Nephron progenitor cell (in vitro differentiated cells): ENCODE measurements at regions not wholly inside any gene's neighbourhood (a gene's known extent, or its start where the extent isn't known, plus 50 kb on each side); places are given as distances from the start of the nearest gene placed in this dataset.

Source experiments
- DNase-seq: peaks from one replicate; pipeline ENCODE4 v3.0.0; 2021
- H3K27ac Mint-ChIP-seq: 2 replicates; pipeline ENCODE4 v1.8.0; 2021; ENCODE audit warnings: mild to moderate bottlenecking, moderate library complexity, mixed read lengths
- H3K27me3 Mint-ChIP-seq: 2 replicates; pipeline ENCODE4 v1.8.0; 2021; ENCODE audit warnings: mild to moderate bottlenecking, low read depth, mixed read lengths; ENCODE audit not compliant: poor library complexity
- H3K36me3 Mint-ChIP-seq: 2 replicates; pipeline ENCODE4 v1.8.0; 2021; ENCODE audit warnings: low read depth, mixed read lengths
- H3K4me1 Mint-ChIP-seq: 2 replicates; pipeline ENCODE4 v1.8.0; 2021; ENCODE audit warnings: mixed read lengths
- H3K4me3 Mint-ChIP-seq: 2 replicates; pipeline ENCODE4 v1.8.0; 2021; ENCODE audit warnings: mild to moderate bottlenecking, moderate library complexity, mixed read lengths
- H3K9me3 Mint-ChIP-seq: 2 replicates; pipeline ENCODE4 v1.8.0; 2021; ENCODE audit warnings: mild to moderate bottlenecking, moderate library complexity, mixed read lengths
- CTCF ChIP-seq: fragments of 200-600 bp; sonication (generic); IDR thresholded peaks from 2 replicates; pipeline ENCODE4 v1.5.0; 2021; ENCODE audit warnings: antibody characterized with exemption

DNA sequence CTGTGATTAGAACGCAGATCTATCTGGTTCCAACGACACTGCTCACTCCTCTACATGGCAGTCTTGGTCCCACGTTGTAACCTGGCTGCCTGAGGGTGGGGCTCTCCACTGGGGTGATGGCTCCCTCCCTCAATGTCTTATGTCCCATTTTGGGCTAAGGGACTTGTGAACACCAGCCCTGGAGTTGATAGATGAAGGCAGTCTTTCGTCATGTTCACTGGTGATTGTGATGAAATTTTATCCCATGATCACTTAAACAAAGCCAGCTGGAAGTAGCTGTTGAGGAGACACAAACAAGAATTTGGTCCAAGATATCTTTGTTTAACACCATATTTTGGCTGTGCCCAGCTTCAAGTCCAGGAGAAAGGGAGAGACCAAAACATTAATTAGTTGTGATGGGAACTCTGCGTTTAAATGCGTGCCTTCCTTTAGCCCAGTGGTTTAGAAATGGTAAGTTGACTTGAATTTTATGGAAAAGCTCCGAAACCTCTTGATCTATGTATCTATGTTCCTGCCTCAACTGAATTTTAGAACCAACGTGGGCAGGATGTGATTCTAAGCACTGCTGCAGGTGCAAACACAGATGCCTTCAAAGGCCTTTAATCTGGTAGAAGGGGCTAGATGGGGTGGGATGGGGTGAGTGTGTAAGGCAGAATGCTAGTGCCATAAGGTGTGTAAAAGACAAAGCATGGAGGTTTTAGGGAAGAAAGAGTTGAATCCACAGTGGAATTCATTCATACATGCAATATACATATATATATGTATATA lies 186.8 kb upstream of the IRX3 start:
- no peaks in the 10 kb centered on the region for H3K36me3 Mint-ChIP-seq
- peaks cover 25% of the 10 kb centered on the region for H3K27me3 Mint-ChIP-seq
- peaks cover 26% of the 10 kb centered on the region for H3K4me1 Mint-ChIP-seq
- H3K9me3 Mint-ChIP-seq, result peaks cover 9% of the 10 kb centered on the region
- H3K27ac Mint-ChIP-seq, result no peak overlapping the region
- TF ChIP-seq CTCF, result no peak
- no peak for DNase-seq
- H3K4me3 Mint-ChIP-seq, result no peak overlapping the region

GRCh38 chr16:54467398-54467797 lies 180.8 kb upstream of the IRX3 start:
- peaks cover 13% of the 10 kb centered on the region for H3K4me1 Mint-ChIP-seq
- H3K4me3 Mint-ChIP-seq, result no peak overlapping the region
- peaks cover 25% of the 10 kb centered on the region for H3K9me3 Mint-ChIP-seq
- no peak for TF ChIP-seq CTCF
- DNase-seq, result no peak
- no peak overlapping the region for H3K27ac Mint-ChIP-seq
- H3K36me3 Mint-ChIP-seq, result peaks cover 19% of the 10 kb centered on the region
- peaks cover 17% of the 10 kb centered on the region for H3K27me3 Mint-ChIP-seq

DNA sequence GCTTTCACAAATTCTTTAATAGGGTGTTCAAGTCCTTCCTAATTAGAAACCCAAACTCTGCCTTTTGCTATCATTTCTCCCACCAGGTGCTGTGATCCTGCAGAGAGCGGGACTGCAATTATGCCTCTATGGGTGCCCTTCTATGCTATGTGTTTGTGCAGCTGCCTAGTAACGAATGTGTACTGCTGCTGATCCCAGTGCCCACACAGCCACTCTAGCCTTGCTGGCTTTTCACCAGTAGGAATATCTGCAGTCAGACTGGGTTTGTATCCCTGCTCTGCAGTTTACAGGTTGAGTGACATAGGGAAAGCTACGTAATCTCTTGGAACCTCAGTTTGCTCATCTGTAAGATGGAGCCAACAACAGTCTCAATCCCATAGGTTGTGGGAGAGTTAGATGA lies 179.6 kb upstream of the IRX3 start:
- no peak for DNase-seq
- no peak for TF ChIP-seq CTCF
- Mint-ChIP-seq H3K36me3 (peaks cover 19% of the 10 kb centered on the region), H3K4me3 (no peak overlapping the region), H3K4me1 (peaks cover 13% of the 10 kb centered on the region), H3K27me3 (peaks cover 13% of the 10 kb centered on the region), H3K27ac (no peak overlapping the region), H3K9me3 (peaks cover 30% of the 10 kb centered on the region)

- Mint-ChIP-seq H3K4me1 (peaks cover 21% of the 10 kb centered on the region), H3K9me3 (peaks cover 30% of the 10 kb centered on the region), H3K27ac (no peak overlapping the region), H3K4me3 (no peak overlapping the region), H3K27me3 (peaks cover 7% of the 10 kb centered on the region), H3K36me3 (peaks cover 19% of the 10 kb centered on the region)
- TF ChIP-seq CTCF, result no peak
- no peak for DNase-seq
Observed at GRCh38 chr16:54465063-54465462, 178.5 kb upstream of the IRX3 start.

- peaks cover 7% of the 10 kb centered on the region for H3K27me3 Mint-ChIP-seq
- peaks cover 37% of the 10 kb centered on the region for H3K4me1 Mint-ChIP-seq
- H3K27ac Mint-ChIP-seq, result no peak overlapping the region
- H3K9me3 Mint-ChIP-seq, result peaks cover 30% of the 10 kb centered on the region
- peaks cover 19% of the 10 kb centered on the region for H3K36me3 Mint-ChIP-seq
- no peak for DNase-seq
- no peak overlapping the region for H3K4me3 Mint-ChIP-seq
- TF ChIP-seq CTCF, result no peak
Observed at GRCh38 chr16:54462771-54463170, 176.2 kb upstream of the IRX3 start.

- no peak overlapping the region for H3K27ac Mint-ChIP-seq
- H3K4me1 Mint-ChIP-seq, result peaks cover 37% of the 10 kb centered on the region
- no peak overlapping the region for H3K4me3 Mint-ChIP-seq
- no peak for DNase-seq
- H3K36me3 Mint-ChIP-seq, result peaks cover 19% of the 10 kb centered on the region
- H3K9me3 Mint-ChIP-seq, result peaks cover 30% of the 10 kb centered on the region
- H3K27me3 Mint-ChIP-seq, result peaks cover 7% of the 10 kb centered on the region
- no peak for TF ChIP-seq CTCF
Observed at GRCh38 chr16:54462151-54462651, 175.6 kb upstream of the IRX3 start.
